IMR-90 (cell line): ENCODE measurements at regions not wholly inside any gene's neighbourhood (a gene's known extent, or its start where the extent isn't known, plus 50 kb on each side); places are given as distances from the start of the nearest gene placed in this dataset.

Experiments
- ATAC-seq: fragments of 200-7000 bp; cut with Tn5 transposase; 2 replicates; pipeline ENCODE4 v1.9.1; 2020; ENCODE audit warnings: low read depth, mild to moderate bottlenecking, moderate library complexity
- BruUV-seq: library from RNA; stranded (reverse); fragments of 400-500 nt; replicated peaks from 2 replicates; lab custom pipeline; 2021; lab: Mats Ljungman, UMichigan
- CTCF ChIA-PET: fragments of 300-600 bp; formaldehyde crosslinking; extraction: SDS; loops from one replicate; lab custom pipeline; 2021; ENCODE audit warnings: antibody characterized with exemption; lab: Yijun Ruan, JAX
- POLR2A ChIA-PET: fragments of 300-600 bp; sonication (Branson Sonifier 250); formaldehyde crosslinking; loops from one replicate; lab custom pipeline; 2022; ENCODE audit warnings: antibody characterized with exemption; ENCODE audit not compliant: unreplicated experiment; lab: Charles Lee
- DNase-seq: peaks from one replicate; pipeline ENCODE4 v3.0.0; 2013
- H2AFZ ChIP-seq: replicated peaks from 2 replicates; pipeline ENCODE3; 2013; ENCODE audit warnings: low read length, mild to moderate bottlenecking; ENCODE audit not compliant: poor library complexity
- H2AK5ac ChIP-seq: 2 replicates; pipeline ENCODE4 v1.6.1; 2013; ENCODE audit warnings: low read depth, low read length, inconsistent platforms
- H2AK9ac ChIP-seq: replicated peaks from 2 replicates; pipeline ENCODE3; 2013; ENCODE audit warnings: mild to moderate bottlenecking, low read depth, low read length, moderate library complexity; ENCODE audit not compliant: poor library complexity
- H2BK120ac ChIP-seq: 2 replicates; pipeline ENCODE4 v1.6.1; 2013; ENCODE audit warnings: low read depth, low read length, inconsistent platforms
- H2BK15ac ChIP-seq: 3 replicates; pipeline ENCODE4 v1.6.1; 2013; ENCODE audit warnings: low read depth, low read length, inconsistent platforms
- H2BK20ac ChIP-seq: 2 replicates; pipeline ENCODE4 v1.6.1; 2013; ENCODE audit warnings: low read depth, mild to moderate bottlenecking, inconsistent platforms, low read length, moderate library complexity
- H2BK5ac ChIP-seq: 2 replicates; pipeline ENCODE4 v1.6.1; 2013; ENCODE audit warnings: mild to moderate bottlenecking, low read depth, low read length, inconsistent platforms; ENCODE audit not compliant: poor library complexity, severe bottlenecking
- H3K14ac ChIP-seq: replicated peaks from 2 replicates; pipeline ENCODE4 v1.6.1; 2013; ENCODE audit warnings: low read depth, low read length, inconsistent platforms
- H3K18ac ChIP-seq: 2 replicates; pipeline ENCODE4 v1.6.1; 2013; ENCODE audit warnings: low read depth, low read length, control low read depth
- H3K23ac ChIP-seq: 2 replicates; pipeline ENCODE4 v1.6.1; 2013; ENCODE audit warnings: low read depth, low read length, inconsistent platforms
- H3K27ac ChIP-seq: 2 replicates; pipeline ENCODE4 v1.5.1; 2013; ENCODE audit warnings: mild to moderate bottlenecking, control low read depth, low read length; ENCODE audit not compliant: insufficient read depth
- H3K27me3 ChIP-seq: 2 replicates; pipeline ENCODE4 v1.6.1; 2013; ENCODE audit warnings: low read length; ENCODE audit not compliant: control insufficient read depth, insufficient read depth
- H3K36me3 ChIP-seq: 2 replicates; pipeline ENCODE4 v1.6.1; 2013; ENCODE audit warnings: low read length, mixed read lengths; ENCODE audit not compliant: control insufficient read depth, insufficient read depth
- H3K4ac ChIP-seq: 2 replicates; pipeline ENCODE4 v1.6.1; 2013; ENCODE audit warnings: low read depth, low read length, inconsistent platforms
- H3K4me1 ChIP-seq: 2 replicates; pipeline ENCODE4 v1.6.1; 2013; ENCODE audit warnings: low read length, mixed read lengths; ENCODE audit not compliant: control insufficient read depth, insufficient read depth
- H3K4me2 ChIP-seq: 2 replicates; pipeline ENCODE4 v1.6.1; 2013; ENCODE audit warnings: low read depth, mild to moderate bottlenecking, control low read depth, low read length, moderate library complexity
- H3K4me3 ChIP-seq: 2 replicates; pipeline ENCODE4 v1.5.1; 2013; ENCODE audit warnings: low read depth, mild to moderate bottlenecking, control low read depth, low read length, moderate library complexity; ENCODE audit not compliant: insufficient read depth
- H3K56ac ChIP-seq: 2 replicates; pipeline ENCODE4 v1.6.1; 2013; ENCODE audit warnings: low read length, inconsistent platforms; ENCODE audit not compliant: insufficient read depth; ENCODE audit errors: extremely low read depth
- H3K79me1 ChIP-seq, 2 experiments: 2 replicates each; pipeline ENCODE4 v1.6.1; 2013; ENCODE audit warnings: low read length in 2 of 2, inconsistent platforms in 1 of 2, low read depth in 1 of 2
- H3K9ac ChIP-seq: 2 replicates; pipeline ENCODE4 v1.6.1; 2013; ENCODE audit warnings: low read depth, low read length, control low read depth
- H3K9me1 ChIP-seq: 2 replicates; pipeline ENCODE4 v1.6.1; 2013; ENCODE audit warnings: low read length, inconsistent platforms; ENCODE audit not compliant: insufficient read depth
- H3K9me3 ChIP-seq: 2 replicates; pipeline ENCODE4 v1.6.1; 2013; ENCODE audit warnings: low read length; ENCODE audit not compliant: control insufficient read depth, insufficient read depth
- H4K20me1 ChIP-seq: 2 replicates; pipeline ENCODE4 v1.6.1; 2013; ENCODE audit warnings: low read length, inconsistent platforms; ENCODE audit not compliant: insufficient read depth
- H4K5ac ChIP-seq: 2 replicates; pipeline ENCODE4 v1.6.1; 2013; ENCODE audit warnings: mild to moderate bottlenecking, low read depth, low read length, control low read depth
- H4K8ac ChIP-seq, 2 experiments: 2 replicates each; pipeline ENCODE4 v1.6.1; 2013; ENCODE audit warnings: low read depth in 2 of 2, low read length in 2 of 2, control low read depth in 1 of 2, inconsistent platforms in 1 of 2
- H4K91ac ChIP-seq: 2 replicates; pipeline ENCODE4 v1.6.1; 2013; ENCODE audit warnings: low read depth, low read length, inconsistent platforms; ENCODE audit not compliant: insufficient read depth
- BHLHE40 ChIP-seq: fragments of 150-350 bp; IDR thresholded peaks from 2 replicates; pipeline ENCODE4 v1.6.1; 2016; ENCODE audit warnings: mild to moderate bottlenecking, low read depth, low read length
- CEBPB ChIP-seq: IDR thresholded peaks from 2 replicates; pipeline ENCODE4 v1.6.1; 2012; ENCODE audit warnings: low read depth, low read length, improper control_type of control experiment
- CTCF ChIP-seq: conservative IDR thresholded peaks from 2 replicates; pipeline ENCODE4 v1.5.1; 2012; ENCODE audit warnings: mild to moderate bottlenecking, low read depth, low read length, improper control_type of control experiment
- FOS ChIP-seq: fragments of 150-350 bp; IDR thresholded peaks from 2 replicates; pipeline ENCODE4 v1.6.1; 2016; ENCODE audit warnings: low read depth, low read length
- MAZ ChIP-seq: IDR thresholded peaks from 2 replicates; pipeline ENCODE4 v1.6.1; 2012; ENCODE audit warnings: low read depth, mild to moderate bottlenecking, low read length, improper control_type of control experiment, moderate library complexity, borderline replicate concordance
- RAD21 ChIP-seq: IDR thresholded peaks from 2 replicates; pipeline ENCODE4 v1.6.1; 2012; ENCODE audit warnings: low read length, improper control_type of control experiment
- RCOR1 ChIP-seq: IDR thresholded peaks from 2 replicates; pipeline ENCODE4 v1.6.1; 2012; ENCODE audit warnings: mild to moderate bottlenecking, low read length, improper control_type of control experiment; ENCODE audit not compliant: insufficient replicate concordance
- SMC3 ChIP-seq: fragments of 150-350 bp; IDR thresholded peaks from 2 replicates; pipeline ENCODE4 v1.6.1; 2016; ENCODE audit warnings: low read depth, mild to moderate bottlenecking, antibody characterized with exemption, low read length, moderate library complexity
- USF2 ChIP-seq: fragments of 150-350 bp; IDR thresholded peaks from 2 replicates; pipeline ENCODE4 v1.6.1; 2017; ENCODE audit warnings: mild to moderate bottlenecking, antibody characterized with exemption, low read length, low read depth
- WGBS, 2 experiments: methylation state at CpG; one replicate each; pipeline versions ENCODE4 v1.1.5 to v1.1.7; 2013; ENCODE audit warnings: missing lambda C conversion rate in 2 of 2; ENCODE audit not compliant: insufficient read length in 1 of 2; ENCODE audit errors: extremely low coverage in 2 of 2; 5-methylcytosine and 5-hydroxymethylcytosine counted together
- dilution Hi-C: fragments of 300-500 bp; cut with HindIII; formaldehyde crosslinking; loops from one replicate; pipeline ENCODE4 v1.14.3; 2018; ENCODE audit warnings: low sequenced_read_pairs; ENCODE audit not compliant: unreplicated experiment
- in situ Hi-C: fragments of 300-500 bp; cut with MboI; formaldehyde crosslinking; loops from 3 replicates; pipeline ENCODE4 v1.14.3; 2019; ENCODE audit warnings: low sequenced_read_pairs, inconsistent platforms, mixed read lengths
- intact Hi-C: fragments of 100-400 bp; cut with micrococcal nuclease; formaldehyde crosslinking; loops from 2 replicates; pipeline ENCODE4 v1.10.0; 2022

DNA sequence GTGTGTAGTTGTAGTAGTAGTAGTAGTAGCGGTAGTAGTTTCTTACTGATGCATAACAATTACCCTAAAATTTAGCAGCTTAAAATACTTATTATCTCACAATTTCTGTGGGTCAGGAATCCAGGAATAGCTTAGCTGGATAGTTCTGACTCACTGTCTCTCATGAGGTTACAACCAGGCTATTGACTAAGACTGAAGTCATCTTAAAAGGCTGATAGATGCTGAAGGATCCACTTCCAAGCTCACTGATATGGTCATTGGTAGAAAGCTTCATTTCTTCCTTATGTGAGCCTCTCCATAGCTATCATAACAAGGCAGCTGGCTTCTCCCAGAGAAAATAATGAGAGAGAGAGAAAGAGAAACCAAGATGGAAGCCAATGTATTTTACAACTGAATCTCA, 147.5 kb upstream of the FBXL17 start:
- Histone ChIP-seq H3K27me3 (no peaks in the 10 kb centered on the region), H4K5ac (peak overlapping the region; percentile 95; the same call in 1 of the 2 replicates), H3K79me1 (no peaks in the 10 kb centered on the region), H3K4me3 (no peak overlapping the region), H4K20me1 (no peaks in the 10 kb centered on the region), H2AFZ (no peak overlapping the region), H3K4me1 (peaks cover 18% of the 10 kb centered on the region), H3K4ac (peak overlapping the region; percentile 78; the same call in 1 of the 2 replicates), H3K18ac (peak overlapping the region; percentile 99; the same call in 1 of the 2 replicates), H2BK120ac (peak overlapping the region; percentile 80), H2AK9ac (no peak overlapping the region), H3K9me1 (no peaks in the 10 kb centered on the region; the same call in 1 of the 2 replicates), H2AK5ac (peak overlapping the region; percentile 82; the same call in 1 of the 2 replicates), H3K56ac (no peak overlapping the region), H3K9ac (no peak overlapping the region), H3K9me3 (no peaks in the 10 kb centered on the region; the same call in 1 of the 2 replicates), H3K27ac (peak overlapping the region; percentile 29; the same call in 1 of the 2 replicates), H3K36me3 (no peaks in the 10 kb centered on the region), H2BK20ac (peak overlapping the region; percentile 49), H4K91ac (peak overlapping the region; percentile 78), H3K23ac (peak overlapping the region; percentile 68; the same call in 1 of the 2 replicates), H2BK15ac (peak overlapping the region; percentile 96; the same call in 2 of the 3 replicates), H3K14ac (peak overlapping the region; percentile 86), H3K4me2 (peak overlapping the region; percentile 51; the same call in 1 of the 2 replicates), H2BK5ac (peak overlapping the region; percentile 99), H4K8ac (peak overlapping the region in 1 of 2 experiments; percentile 62; a peak in 3 of 4 replicates)
- intact Hi-C loops (loop anchor here (10.0 kb wide), 1 partner anchor 815 kb away; no protein-coding TSS in a partner anchor), in situ Hi-C loops (no loop called here), dilution Hi-C loops (no loop called here)
- POLR2A ChIA-PET, result no interaction called here
- CTCF ChIA-PET, result no interaction called here
- ATAC-seq (peak; percentile 54), DNase-seq (peak; percentile 82)
- no CpG with 5 or more reads among the region's 1 CpG for WGBS, 2 experiments
- no TSS peak for BruUV-seq
- no peak for TF ChIP-seq BHLHE40
- no peak for TF ChIP-seq RAD21
- TF ChIP-seq CEBPB, result peak; percentile 42; the same call in 1 of the 2 replicates
- no peak for TF ChIP-seq USF2
- no peak for TF ChIP-seq SMC3
- TF ChIP-seq CTCF, result no peak
- no peak for TF ChIP-seq RCOR1
- TF ChIP-seq FOS, result peak; percentile 57
- TF ChIP-seq MAZ, result no peak
